DND-41 (cell line): ENCODE measurements at regions not wholly inside any gene's neighbourhood (a gene's known extent, or its start where the extent isn't known, plus 50 kb on each side); places are given as distances from the start of the nearest gene placed in this dataset.
"Not testable (repeated sequence)": the region's sequence is repeated elsewhere in the genome, so short reads cannot be mapped to it uniquely, and the experiment has no call there.

Experiments used
- ATAC-seq: fragments of 200-7000 bp; cut with Tn5 transposase; 3 replicates; pipeline ENCODE4 v1.9.1; 2021; ENCODE audit warnings: low read depth; ENCODE audit not compliant: insufficient read depth
- DNase-seq: peaks from one replicate; pipeline ENCODE4 v3.0.0-alpha.2; 2020
- H2AFZ ChIP-seq: 2 replicates; pipeline ENCODE4 v1.6.0; 2012; ENCODE audit warnings: low read depth, low read length
- H3K27ac ChIP-seq: 2 replicates; pipeline ENCODE4 v1.5.1; 2012; ENCODE audit warnings: low read length, inconsistent platforms
- H3K27me3 ChIP-seq: fragments of 200-600 bp; sonication (generic); 2 replicates; pipeline ENCODE4 v1.6.0; 2012; ENCODE audit warnings: low read length, mild to moderate bottlenecking, inconsistent platforms; ENCODE audit not compliant: insufficient read depth, poor library complexity
- H3K36me3 ChIP-seq: 2 replicates; pipeline ENCODE4 v1.5.1; 2012; ENCODE audit warnings: low read length, inconsistent platforms; ENCODE audit not compliant: insufficient read depth
- H3K4me1 ChIP-seq: 2 replicates; pipeline ENCODE4 v1.5.1; 2012; ENCODE audit warnings: mild to moderate bottlenecking, low read length; ENCODE audit not compliant: insufficient read depth
- H3K4me2 ChIP-seq: 2 replicates; pipeline ENCODE4 v1.6.0; 2012; ENCODE audit warnings: mild to moderate bottlenecking, moderate library complexity, low read length, inconsistent platforms; ENCODE audit not compliant: insufficient read depth
- H3K4me3 ChIP-seq, 2 experiments: fragments of 200-600 bp in 1 of 2; shearing (Covaris generic) in 1 of 2; 2 replicates each; pipeline ENCODE4 v1.5.1; 2012 to 2016; ENCODE audit warnings: inconsistent platforms in 2 of 2, low read length in 2 of 2, mild to moderate bottlenecking in 2 of 2, low read depth in 1 of 2, moderate library complexity in 1 of 2
- H3K79me2 ChIP-seq: 2 replicates; pipeline ENCODE4 v1.6.0; 2012; ENCODE audit warnings: low read length, inconsistent platforms; ENCODE audit not compliant: insufficient read depth
- H3K9ac ChIP-seq: 2 replicates; pipeline ENCODE4 v1.6.0; 2012; ENCODE audit warnings: low read depth, mild to moderate bottlenecking, inconsistent platforms, low read length, moderate library complexity
- H3K9me3 ChIP-seq: 2 replicates; pipeline ENCODE4 v1.5.1; 2012; ENCODE audit warnings: low read length, moderate library complexity, mild to moderate bottlenecking, inconsistent platforms; ENCODE audit not compliant: insufficient read depth, severe bottlenecking
- H4K20me1 ChIP-seq: 2 replicates; pipeline ENCODE4 v1.6.0; 2012; ENCODE audit warnings: low read length; ENCODE audit not compliant: insufficient read depth
- CTCF ChIP-seq: IDR thresholded peaks from 2 replicates; pipeline ENCODE4 v1.5.1; 2012; ENCODE audit warnings: borderline replicate concordance, low read length, moderate library complexity, mild to moderate bottlenecking; ENCODE audit not compliant: poor library complexity, severe bottlenecking; ENCODE audit errors: extremely low read depth
- EZH2 ChIP-seq: IDR thresholded peaks from 3 replicates; pipeline ENCODE4 v1.6.1; 2012; ENCODE audit warnings: borderline replicate concordance, low read depth, mild to moderate bottlenecking, moderate library complexity, low read length, inconsistent platforms; ENCODE audit not compliant: severe bottlenecking

GRCh38 chrX:140132937-140133336 lies 167.6 kb upstream of the CXorf66 start:
- Histone ChIP-seq H3K4me2 (no peak overlapping the region), H3K27ac (no peak overlapping the region), H3K79me2 (no peaks in the 10 kb centered on the region), H2AFZ (no peak overlapping the region), H3K27me3 (no peaks in the 10 kb centered on the region), H3K4me1 (no peaks in the 10 kb centered on the region), H3K36me3 (no peaks in the 10 kb centered on the region), H3K9ac (no peak overlapping the region), H3K4me3 (no peak overlapping the region), H4K20me1 (no peaks in the 10 kb centered on the region), H3K9me3 (no peaks in the 10 kb centered on the region)
- no peak for ATAC-seq
- TF ChIP-seq EZH2, result no peak
- TF ChIP-seq CTCF, result no peak
- no peak for DNase-seq

- H2AFZ ChIP-seq, result no peak overlapping the region
- no peak for ATAC-seq
- H3K9me3 ChIP-seq, result no peaks in the 10 kb centered on the region
- no peaks in the 10 kb centered on the region for H3K27me3 ChIP-seq
- no peaks in the 10 kb centered on the region for H4K20me1 ChIP-seq
- H3K79me2 ChIP-seq, result no peaks in the 10 kb centered on the region
- H3K9ac ChIP-seq, result no peak overlapping the region
- H3K4me1 ChIP-seq, result no peaks in the 10 kb centered on the region
- no peaks in the 10 kb centered on the region for H3K36me3 ChIP-seq
- H3K4me2 ChIP-seq, result no peak overlapping the region
- H3K27ac ChIP-seq, result no peak overlapping the region
- no peak for DNase-seq
- H3K4me3 ChIP-seq, result no peak overlapping the region
- TF ChIP-seq CTCF, result peak; percentile 7
- no peak for TF ChIP-seq EZH2
Measured at GRCh38 chrX:140123446-140123845, 158.1 kb upstream of the CXorf66 start.

GRCh38 chrX:140114059-140114458 lies 148.7 kb upstream of the CXorf66 start:
- H3K4me1 ChIP-seq, H3K27ac ChIP-seq, H3K4me3 ChIP-seq, H3K9ac ChIP-seq, H3K4me2 ChIP-seq, H3K36me3 ChIP-seq, H3K79me2 ChIP-seq, H4K20me1 ChIP-seq, ATAC-seq, H3K9me3 ChIP-seq, H2AFZ ChIP-seq, DNase-seq, H3K27me3 ChIP-seq: not testable (repeated sequence)

GRCh38 chrX:140110081-140110650 lies 144.8 kb upstream of the CXorf66 start:
- no peak overlapping the region for H3K4me3 ChIP-seq
- no peaks in the 10 kb centered on the region for H3K27me3 ChIP-seq
- H4K20me1 ChIP-seq, result no peaks in the 10 kb centered on the region
- TF ChIP-seq CTCF (no peak), EZH2 (no peak)
- no peak overlapping the region for H2AFZ ChIP-seq
- no peak overlapping the region for H3K4me2 ChIP-seq
- H3K27ac ChIP-seq, result no peak overlapping the region
- no peaks in the 10 kb centered on the region for H3K79me2 ChIP-seq
- no peak overlapping the region for H3K9ac ChIP-seq
- no peaks in the 10 kb centered on the region for H3K4me1 ChIP-seq
- no peak for DNase-seq
- H3K36me3 ChIP-seq, result no peaks in the 10 kb centered on the region
- ATAC-seq, result no peak
- H3K9me3 ChIP-seq, result no peaks in the 10 kb centered on the region
